ENCODE measurements at regions not wholly inside any gene's neighbourhood (a gene's known extent, or its start where the extent isn't known, plus 50 kb on each side); places are given as distances from the start of the nearest gene placed in this dataset.
"Not testable (repeated sequence)": the region's sequence is repeated elsewhere in the genome, so short reads cannot be mapped to it uniquely, and the experiment has no call there.

- H2BK5ac ChIP-seq (ENCODE audit: low read depth, low read length); H3K56ac ChIP-seq (replicated peaks; ENCODE audit: insufficient read length, low read depth, low read length); H3K4me2 ChIP-seq (ENCODE audit: insufficient read depth in 1 of 2, low read depth in 2 of 2, low read length in 2 of 2); H4K20me1 ChIP-seq (replicated peaks in 1 of 2; ENCODE audit: control insufficient read depth in 1 of 2, insufficient read depth in 2 of 2, low read length in 2 of 2); H3K4me3 ChIP-seq (ENCODE audit: extremely low read depth in 1 of 4, insufficient read depth in 2 of 4, low read depth in 3 of 4, low read length in 4 of 4); H2BK120ac ChIP-seq (replicated peaks; ENCODE audit: low read depth, low read length); H4K5ac ChIP-seq (ENCODE audit: insufficient read length, low read depth, low read length); DNase-seq (ENCODE audit: low read depth in 1 of 2, low spot score in 2 of 2); H4K91ac ChIP-seq (replicated peaks; ENCODE audit: insufficient read length, low read length); H3K4me1 ChIP-seq (replicated peaks in 1 of 4; ENCODE audit: control insufficient read depth in 3 of 4, insufficient read depth in 4 of 4, low read length in 3 of 4); H3K14ac ChIP-seq (ENCODE audit: insufficient read length); H3K36me3 ChIP-seq (ENCODE audit: control insufficient read depth in 2 of 4, insufficient read depth in 4 of 4, low read length in 3 of 4); H3K23me2 ChIP-seq (ENCODE audit: low read depth, low read length); H3K18ac ChIP-seq (ENCODE audit: extremely low read depth, low read length); FAIRE-seq; H3K27me3 ChIP-seq (replicated peaks in 1 of 4; ENCODE audit: control insufficient read depth in 3 of 4, extremely low read depth in 1 of 4, insufficient read depth in 3 of 4, low read length in 3 of 4); H3K79me2 ChIP-seq (ENCODE audit: control insufficient read depth in 1 of 2, insufficient read depth in 2 of 2, low read length in 2 of 2); H2BK12ac ChIP-seq (ENCODE audit: low read depth, low read length); H4K8ac ChIP-seq (ENCODE audit: extremely low read depth, insufficient read depth, low read length); H3K27ac ChIP-seq (ENCODE audit: low read depth, low read length); H3K9ac ChIP-seq (replicated peaks in 1 of 4; ENCODE audit: extremely low read depth in 1 of 4, low read depth in 3 of 4, low read length in 3 of 4); CTCF ChIA-PET (ENCODE audit: partially characterized antibody); H2BK20ac ChIP-seq (ENCODE audit: low read length); H3K23ac ChIP-seq (ENCODE audit: insufficient read length); H2AFZ ChIP-seq (ENCODE audit: low read length); H3K4ac ChIP-seq (replicated peaks; ENCODE audit: insufficient read length, low read depth, low read length); H2BK15ac ChIP-seq (ENCODE audit: low read length); H3K79me1 ChIP-seq (ENCODE audit: low read depth, low read length); H2AK5ac ChIP-seq (ENCODE audit: low read depth, low read length); POLR2A ChIA-PET (ENCODE audit: partially characterized antibody); H3K9me3 ChIP-seq (ENCODE audit: insufficient read depth in 2 of 2, low read depth in 1 of 2, low read length in 1 of 2): not testable (repeated sequence)
- WGBS, 2 experiments (ENCODE audit: extremely low coverage in 1 of 2, insufficient coverage in 1 of 2, insufficient read length in 1 of 2, insufficient replicate concordance in 2 of 2, low coverage in 1 of 2, low lambda C conversion rate in 2 of 2, missing lambda C conversion rate in 1 of 2): 80% methylated on average over 3 of the region's 5 CpGs; no CpG with 5 or more reads in 1 of the 2 experiments
These were observed 104.1 kb upstream of the IKBKE start for GRCh38 chr1:206366131-206366530.

GRCh38 chr1:206366772-206367171, 103.5 kb upstream of the IKBKE start:
- H3K4ac ChIP-seq (replicated peaks; ENCODE audit: insufficient read length, low read depth, low read length); DNase-seq (ENCODE audit: low read depth in 1 of 2, low spot score in 2 of 2); H3K9me3 ChIP-seq (ENCODE audit: insufficient read depth in 2 of 2, low read depth in 1 of 2, low read length in 1 of 2); H3K56ac ChIP-seq (replicated peaks; ENCODE audit: insufficient read length, low read depth, low read length); H4K91ac ChIP-seq (replicated peaks; ENCODE audit: insufficient read length, low read length); H3K9ac ChIP-seq (replicated peaks in 1 of 4; ENCODE audit: extremely low read depth in 1 of 4, low read depth in 3 of 4, low read length in 3 of 4); FAIRE-seq; H3K36me3 ChIP-seq (ENCODE audit: control insufficient read depth in 2 of 4, insufficient read depth in 4 of 4, low read length in 3 of 4); CTCF ChIA-PET (ENCODE audit: partially characterized antibody); H3K27me3 ChIP-seq (replicated peaks in 1 of 4; ENCODE audit: control insufficient read depth in 3 of 4, extremely low read depth in 1 of 4, insufficient read depth in 3 of 4, low read length in 3 of 4); H2BK12ac ChIP-seq (ENCODE audit: low read depth, low read length); H3K18ac ChIP-seq (ENCODE audit: extremely low read depth, low read length); H3K23ac ChIP-seq (ENCODE audit: insufficient read length); H3K4me3 ChIP-seq (ENCODE audit: extremely low read depth in 1 of 4, insufficient read depth in 2 of 4, low read depth in 3 of 4, low read length in 4 of 4); H3K14ac ChIP-seq (ENCODE audit: insufficient read length); H3K79me2 ChIP-seq (ENCODE audit: control insufficient read depth in 1 of 2, insufficient read depth in 2 of 2, low read length in 2 of 2); H3K23me2 ChIP-seq (ENCODE audit: low read depth, low read length); H2BK5ac ChIP-seq (ENCODE audit: low read depth, low read length); H2BK20ac ChIP-seq (ENCODE audit: low read length); H2AFZ ChIP-seq (ENCODE audit: low read length); H3K4me1 ChIP-seq (replicated peaks in 1 of 4; ENCODE audit: control insufficient read depth in 3 of 4, insufficient read depth in 4 of 4, low read length in 3 of 4); POLR2A ChIA-PET (ENCODE audit: partially characterized antibody); H2BK15ac ChIP-seq (ENCODE audit: low read length); H3K27ac ChIP-seq (ENCODE audit: low read depth, low read length); H4K8ac ChIP-seq (ENCODE audit: extremely low read depth, insufficient read depth, low read length); H3K79me1 ChIP-seq (ENCODE audit: low read depth, low read length); H4K5ac ChIP-seq (ENCODE audit: insufficient read length, low read depth, low read length); H2AK5ac ChIP-seq (ENCODE audit: low read depth, low read length); H4K20me1 ChIP-seq (replicated peaks in 1 of 2; ENCODE audit: control insufficient read depth in 1 of 2, insufficient read depth in 2 of 2, low read length in 2 of 2); H3K4me2 ChIP-seq (ENCODE audit: insufficient read depth in 1 of 2, low read depth in 2 of 2, low read length in 2 of 2); H2BK120ac ChIP-seq (replicated peaks; ENCODE audit: low read depth, low read length): not testable (repeated sequence)
- WGBS, 2 experiments (ENCODE audit: extremely low coverage in 1 of 2, insufficient coverage in 1 of 2, insufficient read length in 1 of 2, insufficient replicate concordance in 2 of 2, low coverage in 1 of 2, low lambda C conversion rate in 2 of 2, missing lambda C conversion rate in 1 of 2): no CpG with 5 or more reads among the region's 1 CpG

All from H1 (cell line).